ENCODE measurements at regions not wholly inside any gene's neighbourhood (a gene's known extent, or its start where the extent isn't known, plus 50 kb on each side); places are given as distances from the start of the nearest gene placed in this dataset.
"Not testable (repeated sequence)": the region's sequence is repeated elsewhere in the genome, so short reads cannot be mapped to it uniquely, and the experiment has no call there.

GRCh38 chr10:2887391-2888070 is 179.8 kb upstream of the PFKP start:
- no peak for DNase-seq

- no peak for DNase-seq
Observed at GRCh38 chr10:2886662-2887061, 180.7 kb upstream of the PFKP start.

GRCh38 chr10:2885288-2886278 is 181.8 kb upstream of the PFKP start:
- DNase-seq = no peak

GRCh38 chr10:2883983-2884540 is 183.3 kb upstream of the PFKP start:
- not testable (repeated sequence) for DNase-seq

- no peak for DNase-seq
Observed at GRCh38 chr10:2883238-2883637, 184.1 kb upstream of the PFKP start.

GRCh38 chr10:2882628-2883027 is 184.7 kb upstream of the PFKP start:
- DNase-seq = no peak

- DNase-seq = no peak
Observed at GRCh38 chr10:2881720-2882620, 185.4 kb upstream of the PFKP start.

- not testable (repeated sequence) for DNase-seq
Observed at GRCh38 chr10:2880050-2880449, 187.3 kb upstream of the PFKP start.

- DNase-seq = no peak
Observed at GRCh38 chr10:2878818-2879217, 188.5 kb upstream of the PFKP start.

- DNase-seq = no peak
Observed at GRCh38 chr10:2876032-2876431, 191.3 kb upstream of the PFKP start.

GRCh38 chr10:2874963-2875362 is 192.4 kb upstream of the PFKP start:
- DNase-seq = no peak

GRCh38 chr10:2873769-2874168 is 193.6 kb upstream of the PFKP start:
- DNase-seq = no peak

GRCh38 chr10:2871673-2872219 is 195.6 kb upstream of the PFKP start:
- DNase-seq = no peak

- DNase-seq = no peak
Observed at GRCh38 chr10:2870654-2871053, 196.7 kb upstream of the PFKP start.

GRCh38 chr10:2867788-2868299 is 199.5 kb upstream of the PFKP start:
- no peak for DNase-seq

GRCh38 chr10:2866569-2866968 is 200.8 kb upstream of the PFKP start:
- no peak for DNase-seq

GRCh38 chr10:2861632-2862210 is 205.6 kb upstream of the PFKP start:
- DNase-seq = no peak

- DNase-seq = no peak
Observed at GRCh38 chr10:2858452-2858851, 208.9 kb upstream of the PFKP start.

- no peak for DNase-seq
Observed at GRCh38 chr10:2856598-2856997, 210.8 kb upstream of the PFKP start.

- DNase-seq = no peak
Observed at GRCh38 chr10:2852574-2853323, 214.6 kb upstream of the PFKP start.

- DNase-seq = no peak
Observed at GRCh38 chr10:2851566-2851965, 215.8 kb upstream of the PFKP start.

All from activated CD4-positive, alpha-beta T cell treated with anti-CD3 and anti-CD28 coated beads, Interleukin-2, amount 50 U/mL, for 1 hour (primary cell).